HFF-Myc (cell line): ENCODE measurements at regions not wholly inside any gene's neighbourhood (a gene's known extent, or its start where the extent isn't known, plus 50 kb on each side); places are given as distances from the start of the nearest gene placed in this dataset.

ENCODE experiments used
- DNase-seq: peaks from one replicate; pipeline ENCODE4 v3.0.0-alpha.2; 2011; ENCODE audit warnings: low read depth; ENCODE audit errors: extremely low read depth
- H3K4me3 ChIP-seq: replicated peaks from 2 replicates; pipeline ENCODE4 v1.5.1; 2011; ENCODE audit warnings: low read depth, mild to moderate bottlenecking, control low read depth, low read length
- TF ChIP-seq, protein P1 (sequence below): IDR thresholded peaks from 2 replicates; pipeline ENCODE4 v1.5.1; 2012; ENCODE audit warnings: mild to moderate bottlenecking, low read depth, low read length, control low read depth; ENCODE audit errors: missing control alignments

DNA sequence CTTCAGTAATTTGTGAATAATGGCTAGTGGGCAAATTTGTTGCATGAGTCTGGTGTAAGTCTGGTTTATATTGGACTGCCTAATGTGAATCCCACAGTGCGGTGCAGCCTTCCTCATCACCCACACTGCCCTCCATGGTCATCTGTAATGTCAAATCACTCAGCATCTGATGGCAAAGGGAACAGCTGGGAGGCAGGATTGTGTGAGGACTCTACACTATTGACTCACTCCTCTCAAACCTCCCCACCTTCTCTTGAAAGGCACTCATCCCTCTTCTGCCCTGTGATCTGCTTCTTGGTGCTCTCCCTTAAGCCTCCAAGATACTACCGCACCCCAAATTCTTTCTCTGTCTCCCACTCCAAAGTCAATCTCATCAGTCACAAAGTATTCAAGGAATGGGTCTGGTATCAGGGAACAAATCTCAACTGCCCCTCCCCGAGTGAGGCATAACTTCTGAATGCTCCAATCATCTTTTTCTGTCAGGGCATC is 146.0 kb upstream of the BEND6 start:
- TF ChIP-seq, protein P1, sequence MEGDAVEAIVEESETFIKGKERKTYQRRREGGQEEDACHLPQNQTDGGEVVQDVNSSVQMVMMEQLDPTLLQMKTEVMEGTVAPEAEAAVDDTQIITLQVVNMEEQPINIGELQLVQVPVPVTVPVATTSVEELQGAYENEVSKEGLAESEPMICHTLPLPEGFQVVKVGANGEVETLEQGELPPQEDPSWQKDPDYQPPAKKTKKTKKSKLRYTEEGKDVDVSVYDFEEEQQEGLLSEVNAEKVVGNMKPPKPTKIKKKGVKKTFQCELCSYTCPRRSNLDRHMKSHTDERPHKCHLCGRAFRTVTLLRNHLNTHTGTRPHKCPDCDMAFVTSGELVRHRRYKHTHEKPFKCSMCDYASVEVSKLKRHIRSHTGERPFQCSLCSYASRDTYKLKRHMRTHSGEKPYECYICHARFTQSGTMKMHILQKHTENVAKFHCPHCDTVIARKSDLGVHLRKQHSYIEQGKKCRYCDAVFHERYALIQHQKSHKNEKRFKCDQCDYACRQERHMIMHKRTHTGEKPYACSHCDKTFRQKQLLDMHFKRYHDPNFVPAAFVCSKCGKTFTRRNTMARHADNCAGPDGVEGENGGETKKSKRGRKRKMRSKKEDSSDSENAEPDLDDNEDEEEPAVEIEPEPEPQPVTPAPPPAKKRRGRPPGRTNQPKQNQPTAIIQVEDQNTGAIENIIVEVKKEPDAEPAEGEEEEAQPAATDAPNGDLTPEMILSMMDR, result no peak
- DNase-seq, result no peak
- no peak overlapping the region for H3K4me3 ChIP-seq

DNA sequence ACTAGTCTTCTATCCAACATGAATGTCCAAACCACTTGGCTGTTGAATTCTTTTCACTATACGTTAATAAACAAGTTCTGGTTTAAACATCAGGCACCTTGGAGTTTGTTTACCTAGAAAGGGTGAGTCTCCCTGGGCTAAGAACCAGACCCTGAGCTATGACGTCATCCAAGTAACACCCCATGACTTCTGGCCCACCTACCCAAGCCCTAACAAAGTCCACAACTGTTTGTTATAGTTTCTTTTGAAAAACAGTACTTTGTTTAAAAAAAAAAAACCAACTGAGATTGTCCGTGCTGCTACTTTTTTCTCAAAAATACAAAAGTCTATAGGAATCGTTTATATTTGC is 146.9 kb upstream of the BEND6 start:
- TF ChIP-seq, protein P1, result no peak
- DNase-seq, result no peak
- H3K4me3 ChIP-seq, result no peak overlapping the region

DNA sequence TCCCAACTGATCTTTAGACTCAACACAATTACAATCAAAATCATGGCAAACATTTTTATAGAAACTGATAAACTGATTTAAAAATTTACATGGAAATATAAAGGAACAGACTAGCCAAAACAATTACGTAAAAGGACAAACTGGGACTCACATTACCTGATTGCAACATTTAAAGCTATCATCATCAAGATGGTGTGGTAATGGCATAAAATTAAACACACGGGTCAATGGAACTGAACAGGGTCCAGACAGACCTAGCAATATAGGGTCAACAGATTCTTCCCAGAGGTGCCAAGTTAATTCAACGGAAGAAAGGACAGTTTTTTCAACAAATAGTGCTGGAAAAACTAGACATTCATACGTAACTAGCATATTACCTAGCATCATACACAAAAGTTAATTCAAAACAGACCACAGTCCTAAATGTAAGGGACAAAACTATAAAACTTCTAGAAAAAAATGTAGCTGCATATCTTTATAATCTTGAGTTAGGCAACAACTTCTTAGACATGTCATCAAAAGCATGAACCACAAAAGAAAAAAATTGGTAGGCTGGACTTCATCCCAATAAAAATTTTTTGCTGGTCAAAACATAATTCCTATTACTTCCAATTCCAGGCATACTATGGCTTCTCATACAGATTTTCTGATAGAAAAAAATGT is 147.4 kb upstream of the BEND6 start:
- no peak overlapping the region for H3K4me3 ChIP-seq
- TF ChIP-seq, protein P1, result no peak
- DNase-seq, result no peak

DNA sequence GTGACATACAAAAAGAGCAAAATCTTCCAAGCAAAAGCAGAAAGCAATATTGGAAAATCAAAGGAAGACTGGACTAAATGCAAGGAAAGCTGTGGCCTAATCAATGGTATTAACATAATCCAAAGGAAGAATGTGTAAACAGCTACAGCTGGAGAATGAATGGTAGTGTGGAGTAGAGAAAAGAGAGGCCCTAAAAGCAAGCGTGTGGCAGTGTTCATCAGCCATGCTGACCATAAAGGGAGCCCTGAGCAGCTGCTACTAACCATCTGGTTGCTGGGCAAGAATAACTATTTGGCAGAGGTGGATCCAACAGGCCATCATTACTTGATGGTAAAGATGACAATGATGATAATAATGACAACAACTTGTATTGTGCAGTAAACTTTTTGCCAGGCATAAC is 148.5 kb upstream of the BEND6 start:
- DNase-seq, result no peak
- TF ChIP-seq, protein P1, result no peak
- H3K4me3 ChIP-seq, result no peak overlapping the region

DNA sequence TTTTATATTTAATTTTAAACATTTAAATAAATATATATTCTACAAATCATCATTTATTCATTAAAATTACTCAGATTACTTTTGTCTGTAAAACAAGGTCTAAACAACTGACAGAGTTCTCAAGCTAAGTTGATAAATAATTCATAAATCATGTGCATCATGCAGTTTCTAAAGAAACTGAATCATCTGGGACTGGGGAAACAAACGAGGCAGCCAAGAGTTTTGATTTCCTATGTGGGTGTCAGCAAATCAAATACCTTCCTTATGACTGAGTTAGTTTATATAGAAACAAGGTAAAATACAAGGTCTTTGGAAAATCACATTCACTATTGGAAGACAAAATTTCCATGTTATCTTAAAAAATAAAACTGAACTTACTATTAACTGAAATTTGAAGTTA is 149.9 kb upstream of the BEND6 start:
- no peak overlapping the region for H3K4me3 ChIP-seq
- DNase-seq, result no peak
- TF ChIP-seq, protein P1, result no peak

DNA sequence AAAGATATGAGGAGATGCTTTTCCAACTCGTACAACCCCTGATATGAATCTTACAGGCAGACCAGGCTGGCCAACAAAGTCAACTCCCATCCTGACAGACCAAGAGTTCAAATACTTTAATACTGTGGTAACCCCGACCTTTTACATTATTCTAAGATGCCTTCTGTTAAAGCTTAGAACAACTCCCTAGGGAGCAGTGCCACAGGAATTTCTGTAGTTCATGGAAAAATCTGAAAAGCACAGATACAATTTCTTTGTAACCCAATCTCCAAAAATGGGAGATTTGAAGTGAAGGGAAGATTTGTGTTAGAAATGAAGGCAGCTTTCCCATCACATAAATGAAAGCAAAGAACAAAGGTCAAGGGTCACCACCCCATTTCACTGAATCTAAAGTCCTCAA is 151.3 kb upstream of the BEND6 start:
- DNase-seq, result no peak
- TF ChIP-seq, protein P1, result no peak
- no peak overlapping the region for H3K4me3 ChIP-seq

DNA sequence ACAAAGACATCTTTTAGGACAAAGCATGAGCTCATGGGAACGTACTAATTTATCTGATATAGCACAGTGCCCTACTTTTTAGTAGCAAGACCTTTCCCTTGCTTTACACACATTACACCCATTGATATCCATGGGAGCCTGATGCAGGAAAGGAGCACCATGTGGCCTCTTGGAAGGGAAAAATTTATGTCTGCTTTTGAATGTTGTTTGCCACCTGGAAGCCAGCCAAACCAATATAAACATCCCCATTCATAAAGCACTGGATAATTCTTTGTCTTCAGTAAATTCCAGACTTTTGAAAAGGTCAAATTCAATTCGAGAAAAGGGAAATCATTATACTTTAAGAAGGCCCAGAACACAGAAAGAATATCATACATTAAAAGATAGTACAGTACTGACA is 152.3 kb upstream of the BEND6 start:
- H3K4me3 ChIP-seq, result no peak overlapping the region
- DNase-seq, result peak; percentile 59
- TF ChIP-seq, protein P1, result no peak
